SK-N-SH (cell line): ENCODE measurements at regions not wholly inside any gene's neighbourhood (a gene's known extent, or its start where the extent isn't known, plus 50 kb on each side); places are given as distances from the start of the nearest gene placed in this dataset.
"Not testable (repeated sequence)": the region's sequence is repeated elsewhere in the genome, so short reads cannot be mapped to it uniquely, and the experiment has no call there.

Source experiments
- CTCF ChIA-PET: fragments of 300-600, 350-600 bp; formaldehyde crosslinking; extraction: SDS; loops from one replicate; lab custom pipeline; 2021; lab: Yijun Ruan, JAX
- POLR2A ChIA-PET: fragments of 350-600 bp; sonication (Branson Sonifier 250); formaldehyde crosslinking; extraction: SDS; loops from one replicate; lab custom pipeline; 2020; ENCODE audit warnings: antibody characterized with exemption, inconsistent platforms; lab: Yijun Ruan, JAX
- DNase-seq: peaks from one replicate; pipeline ENCODE4 v3.0.0; 2012
- H2AFZ ChIP-seq: fragments of 200-600 bp; sonication (generic); 2 replicates; pipeline ENCODE4 v1.8.1; 2016; ENCODE audit warnings: antibody characterized with exemption, mild to moderate bottlenecking, low read depth
- H3F3A ChIP-seq: fragments of 200-600 bp; sonication (generic); replicated peaks from 2 replicates; pipeline ENCODE3; 2016; ENCODE audit warnings: antibody characterized with exemption, mild to moderate bottlenecking; ENCODE audit not compliant: insufficient read depth
- H3K27ac ChIP-seq, 2 experiments: fragments of 200-500 bp in 1 of 2; fragments of 200-600 bp in 1 of 2; sonication (Bioruptor generic) in 1 of 2; sonication (generic), shearing (Covaris generic) in 1 of 2; 2 replicates each; pipeline versions ENCODE4 v1.5.1 to v1.6.1; 2014 to 2016; ENCODE audit warnings: low read depth in 2 of 2, inconsistent platforms in 1 of 2, low read length in 1 of 2, mild to moderate bottlenecking in 1 of 2, mixed read lengths in 1 of 2
- H3K27me3 ChIP-seq: fragments of 200-600 bp; sonication (generic), shearing (Covaris generic); 2 replicates; pipeline ENCODE4 v1.6.1; 2016; ENCODE audit warnings: mixed run types; ENCODE audit not compliant: insufficient read depth
- H3K36me3 ChIP-seq, 2 experiments: fragments of 200-500 bp in 1 of 2; fragments of 200-600 bp in 1 of 2; sonication (Bioruptor generic) in 1 of 2; sonication (generic) in 1 of 2; replicated peaks in 1 of 2; 2 replicates each; pipeline versions ENCODE3 to v1.5.1; 2014 to 2016; ENCODE audit warnings: low read length in 1 of 2, mild to moderate bottlenecking in 1 of 2; ENCODE audit not compliant: insufficient read depth in 2 of 2, control insufficient read depth in 1 of 2
- H3K4me1 ChIP-seq, 2 experiments: fragments of 200-500 bp in 1 of 2; fragments of 200-600 bp in 1 of 2; sonication (Bioruptor generic) in 1 of 2; sonication (generic), shearing (Covaris generic) in 1 of 2; 2 replicates each; pipeline versions ENCODE4 v1.5.1 to v1.6.1; 2014 to 2016; ENCODE audit warnings: low read depth in 1 of 2, low read length in 1 of 2, mixed run types in 1 of 2; ENCODE audit not compliant: insufficient read depth in 2 of 2, control insufficient read depth in 1 of 2
- H3K4me2 ChIP-seq: fragments of 200-600 bp; sonication (generic), shearing (Covaris generic); 2 replicates; pipeline ENCODE4 v1.6.1; 2017; ENCODE audit warnings: mixed run types
- H3K4me3 ChIP-seq, 2 experiments: fragments of 200-500 bp in 1 of 2; fragments of 200-600 bp in 1 of 2; sonication (Bioruptor generic) in 1 of 2; sonication (generic), shearing (Covaris generic) in 1 of 2; 2 replicates each; pipeline versions ENCODE4 v1.5.1 to v1.8.1; 2014 to 2016; ENCODE audit warnings: low read depth in 2 of 2, inconsistent platforms in 1 of 2, low read length in 1 of 2, mild to moderate bottlenecking in 1 of 2, mixed read lengths in 1 of 2, moderate library complexity in 1 of 2
- H3K79me2 ChIP-seq: fragments of 200-600 bp; sonication (generic); 2 replicates; pipeline ENCODE4 v1.8.1; 2017; ENCODE audit warnings: mild to moderate bottlenecking; ENCODE audit not compliant: insufficient read depth
- H3K9ac ChIP-seq: fragments of 200-600 bp; sonication (generic); 2 replicates; pipeline ENCODE4 v1.6.1; 2017; ENCODE audit warnings: mixed run types
- H3K9me2 ChIP-seq: fragments of 200-600 bp; sonication (generic); 2 replicates; pipeline ENCODE4 v1.6.1; 2017; ENCODE audit warnings: mixed run types
- H3K9me3 ChIP-seq: fragments of 200-600 bp; sonication (generic); 2 replicates; pipeline ENCODE4 v1.6.1; 2017; ENCODE audit warnings: mixed run types, mild to moderate bottlenecking, moderate library complexity
- H4K20me1 ChIP-seq: fragments of 200-600 bp; sonication (generic); 2 replicates; pipeline ENCODE4 v1.6.1; 2017; ENCODE audit warnings: mild to moderate bottlenecking, mixed run types; ENCODE audit not compliant: insufficient read depth
- GATA2 ChIP-seq: sonication (generic); formaldehyde crosslinking; IDR thresholded peaks from 2 replicates; pipeline ENCODE4 v1.5.0; 2020; ENCODE audit warnings: mild to moderate bottlenecking, missing genetic modification reagents
- JUND ChIP-seq: IDR thresholded peaks from 2 replicates; pipeline ENCODE4 v1.4.0; 2012
- MXI1 ChIP-seq: IDR thresholded peaks from 2 replicates; pipeline ENCODE4 v1.6.1; 2012; ENCODE audit warnings: mild to moderate bottlenecking, low read depth, low read length, improper control_type of control experiment
- NRF1 ChIP-seq: IDR thresholded peaks from 2 replicates; pipeline ENCODE4 v1.6.1; 2012; ENCODE audit warnings: low read depth, mild to moderate bottlenecking, low read length
- RAD21 ChIP-seq: IDR thresholded peaks from 2 replicates; pipeline ENCODE4 v1.6.1; 2012; ENCODE audit warnings: mild to moderate bottlenecking, low read length
- RCOR1 ChIP-seq: fragments of 150-350 bp; IDR thresholded peaks from 2 replicates; pipeline ENCODE4 v1.6.1; 2017; ENCODE audit warnings: antibody characterized with exemption, low read length
- TAF1 ChIP-seq: IDR thresholded peaks from 2 replicates; pipeline ENCODE4 v1.6.1; 2012; ENCODE audit warnings: low read depth, mild to moderate bottlenecking, low read length, moderate library complexity, borderline replicate concordance
- TEAD4 ChIP-seq: IDR thresholded peaks from 2 replicates; pipeline ENCODE4 v1.4.0; 2012; ENCODE audit warnings: mild to moderate bottlenecking, borderline replicate concordance; ENCODE audit not compliant: insufficient read depth
- ZBTB33 ChIP-seq: IDR thresholded peaks from 2 replicates; pipeline ENCODE4 v1.4.0; 2012; ENCODE audit warnings: low read depth, borderline replicate concordance
- WGBS: methylation state at CpG from one replicate; pipeline ENCODE4 v1.1.6; 2017; ENCODE audit warnings: low lambda C conversion rate; 5-methylcytosine and 5-hydroxymethylcytosine counted together

- Histone ChIP-seq H3F3A (no peaks in the 10 kb centered on the region), H2AFZ (no peak overlapping the region), H3K4me2 (no peak overlapping the region), H3K36me3 (no peaks in the 10 kb centered on the region), H3K4me3 (no peak overlapping the region), H3K27me3 (no peaks in the 10 kb centered on the region), H3K27ac (no peak overlapping the region), H3K4me1 (no peaks in the 10 kb centered on the region), H3K9me2 (no peaks in the 10 kb centered on the region), H3K9ac (no peak overlapping the region), H3K9me3 (no peaks in the 10 kb centered on the region), H4K20me1 (no peaks in the 10 kb centered on the region), H3K79me2 (no peaks in the 10 kb centered on the region)
- TF ChIP-seq JUND (no peak), RCOR1 (no peak), ZBTB33 (no peak), GATA2 (CRISPR knock-in tag) (no peak), NRF1 (no peak), MXI1 (no peak), TAF1 (no peak), TEAD4 (no peak), RAD21 (no peak)
- WGBS: 3% methylated on average over 1 of the region's 1 CpG
- ChIA-PET POLR2A (no interaction called here), CTCF (no interaction called here)
- no peak for DNase-seq
These were observed 807.8 kb downstream of the TRIB2 start for GRCh38 chr2:13524492-13524891.

GRCh38 chr2:13531735-13532410, 815.1 kb downstream of the TRIB2 start:
- H3K27ac ChIP-seq, H4K20me1 ChIP-seq, POLR2A ChIA-PET, H3F3A ChIP-seq, H3K4me3 ChIP-seq, H3K27me3 ChIP-seq, H3K36me3 ChIP-seq, CTCF ChIA-PET, H2AFZ ChIP-seq, H3K9ac ChIP-seq, H3K9me3 ChIP-seq, DNase-seq, H3K9me2 ChIP-seq, H3K4me2 ChIP-seq, H3K79me2 ChIP-seq, H3K4me1 ChIP-seq: not testable (repeated sequence)
- 41% methylated on average over 9 of the region's 9 CpGs for WGBS

GRCh38 chr2:13532781-13533523, 816.2 kb downstream of the TRIB2 start:
- H4K20me1 ChIP-seq, H3K27me3 ChIP-seq, H3K9me2 ChIP-seq, H3K4me3 ChIP-seq, H3K36me3 ChIP-seq, CTCF ChIA-PET, H3K9me3 ChIP-seq, H3K27ac ChIP-seq, H3F3A ChIP-seq, H3K9ac ChIP-seq, H3K79me2 ChIP-seq, DNase-seq, H2AFZ ChIP-seq, H3K4me1 ChIP-seq, POLR2A ChIA-PET, H3K4me2 ChIP-seq: not testable (repeated sequence)
- 62% methylated on average over 22 of the region's 22 CpGs for WGBS
